ENCODE measurements at regions not wholly inside any gene's neighbourhood (a gene's known extent, or its start where the extent isn't known, plus 50 kb on each side); places are given as distances from the start of the nearest gene placed in this dataset.

GRCh38 chrX:46447384-46447783 is 97.8 kb downstream of the ZNF674 start:
- DNase-seq (ENCODE audit: insufficient read length, low spot score) (peak; percentile 7), FAIRE-seq (peak; percentile 60)
- TF ChIP-seq SPI1 (IDR thresholded peaks at IDR 0.05; ENCODE audit: low read depth, low read length): no peak
- TF ChIP-seq POU2F2 (IDR thresholded peaks at IDR 0.05; ENCODE audit: low read depth, low read length): no peak
- TF ChIP-seq POLR2AphosphoS5 (IDR thresholded peaks at IDR 0.05; ENCODE audit: low read depth, low read length): no peak

- peak; percentile 98 for FAIRE-seq
- peak; percentile 80 for TF ChIP-seq SPI1 (IDR thresholded peaks at IDR 0.05; ENCODE audit: low read depth, low read length)
- TF ChIP-seq POLR2AphosphoS5 (IDR thresholded peaks at IDR 0.05; ENCODE audit: low read depth, low read length): peak; percentile 70
- TF ChIP-seq TAF1 (IDR thresholded peaks at IDR 0.05; ENCODE audit: low read depth, low read length): no peak
- TF ChIP-seq PAX5 (IDR thresholded peaks at IDR 0.05; ENCODE audit: insufficient read depth, low read length, severe bottlenecking): no peak
- 0 out of 2 replicates have a peak, but pooled peaks have one; percentile 36 for TF ChIP-seq POU2F2 (IDR thresholded peaks at IDR 0.05; ENCODE audit: low read depth, low read length)
- 0 out of 2 replicates have a peak, but pooled peaks have one; percentile 50 for TF ChIP-seq POLR2A (IDR thresholded peaks at IDR 0.05; ENCODE audit: low read depth, low read length)
- peak; percentile 74 for DNase-seq (ENCODE audit: insufficient read length, low spot score)
Observed at GRCh38 chrX:46446727-46447378, 98.4 kb downstream of the ZNF674 start.

DNA sequence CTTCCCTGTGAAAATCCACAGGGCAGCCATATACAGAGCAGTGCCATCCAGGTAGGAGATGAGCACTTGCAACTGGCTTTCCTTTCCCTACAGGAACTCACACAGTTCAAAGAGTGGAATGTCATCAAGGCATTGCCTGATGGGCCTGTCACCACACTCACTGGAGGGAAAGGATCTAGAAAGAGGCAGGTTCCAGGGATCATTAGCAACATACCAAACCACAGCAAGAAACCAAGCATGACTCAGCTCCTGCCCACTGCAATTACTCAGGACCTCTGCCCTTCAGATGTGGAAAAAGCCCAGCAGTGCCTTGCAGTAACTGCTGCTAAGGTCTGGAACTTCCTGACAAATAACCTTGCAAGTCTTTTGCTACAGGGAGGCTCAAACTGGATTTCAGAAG is 101.2 kb downstream of the ZNF674 start:
- DNase-seq (ENCODE audit: insufficient read length, low spot score) (no peak), FAIRE-seq (no peak)
- no peak for TF ChIP-seq POU2F2 (IDR thresholded peaks at IDR 0.05; ENCODE audit: low read depth, low read length)
- no peak for TF ChIP-seq POLR2AphosphoS5 (IDR thresholded peaks at IDR 0.05; ENCODE audit: low read depth, low read length)
- TF ChIP-seq POLR2A (IDR thresholded peaks at IDR 0.05; ENCODE audit: low read depth, low read length): no peak
- no peak for TF ChIP-seq TAF1 (IDR thresholded peaks at IDR 0.05; ENCODE audit: low read depth, low read length)
- TF ChIP-seq SPI1 (IDR thresholded peaks at IDR 0.05; ENCODE audit: low read depth, low read length): no peak
- no peak for TF ChIP-seq PAX5 (IDR thresholded peaks at IDR 0.05; ENCODE audit: insufficient read depth, low read length, severe bottlenecking)

GRCh38 chrX:46436744-46437143 is 108.5 kb downstream of the ZNF674 start:
- no peak for TF ChIP-seq TAF1 (IDR thresholded peaks at IDR 0.05; ENCODE audit: low read depth, low read length)
- TF ChIP-seq SPI1 (IDR thresholded peaks at IDR 0.05; ENCODE audit: low read depth, low read length): no peak
- TF ChIP-seq POLR2AphosphoS5 (IDR thresholded peaks at IDR 0.05; ENCODE audit: low read depth, low read length): no peak
- TF ChIP-seq POLR2A (IDR thresholded peaks at IDR 0.05; ENCODE audit: low read depth, low read length): no peak
- no peak for TF ChIP-seq POU2F2 (IDR thresholded peaks at IDR 0.05; ENCODE audit: low read depth, low read length)
- TF ChIP-seq PAX5 (IDR thresholded peaks at IDR 0.05; ENCODE audit: insufficient read depth, low read length, severe bottlenecking): no peak
- FAIRE-seq: no peak

GRCh38 chrX:46433892-46434291 is 111.3 kb downstream of the ZNF674 start:
- FAIRE-seq: no peak
- DNase-seq (ENCODE audit: insufficient read length, low spot score): no peak
- TF ChIP-seq SPI1 (IDR thresholded peaks at IDR 0.05; ENCODE audit: low read depth, low read length): no peak
- no peak for TF ChIP-seq POU2F2 (IDR thresholded peaks at IDR 0.05; ENCODE audit: low read depth, low read length)
- no peak for TF ChIP-seq PAX5 (IDR thresholded peaks at IDR 0.05; ENCODE audit: insufficient read depth, low read length, severe bottlenecking)
- no peak for TF ChIP-seq POLR2AphosphoS5 (IDR thresholded peaks at IDR 0.05; ENCODE audit: low read depth, low read length)
- no peak for TF ChIP-seq POLR2A (IDR thresholded peaks at IDR 0.05; ENCODE audit: low read depth, low read length)
- no peak for TF ChIP-seq TAF1 (IDR thresholded peaks at IDR 0.05; ENCODE audit: low read depth, low read length)

More at GRCh38 chrX:46436744-46437143, 108.5 kb downstream of the ZNF674 start:
- DNase-seq (ENCODE audit: insufficient read length, low spot score): no peak

GRCh38 chrX:46408553-46409407 is 136.4 kb downstream of the ZNF674 start:
- DNase-seq (ENCODE audit: insufficient read length, low spot score) (peak; percentile 9), FAIRE-seq (no peak)

GRCh38 chrX:46407753-46408130 is 137.5 kb downstream of the ZNF674 start:
- TF ChIP-seq POU2F2 (IDR thresholded peaks at IDR 0.05; ENCODE audit: low read depth, low read length) (no peak), TAF1 (IDR thresholded peaks at IDR 0.05; ENCODE audit: low read depth, low read length) (no peak), SPI1 (IDR thresholded peaks at IDR 0.05; ENCODE audit: low read depth, low read length) (no peak), POLR2A (IDR thresholded peaks at IDR 0.05; ENCODE audit: low read depth, low read length) (no peak), POLR2AphosphoS5 (IDR thresholded peaks at IDR 0.05; ENCODE audit: low read depth, low read length) (no peak)
- FAIRE-seq (no peak), DNase-seq (ENCODE audit: insufficient read length, low spot score) (no peak)

More at GRCh38 chrX:46408553-46409407, 136.4 kb downstream of the ZNF674 start:
- TF ChIP-seq POLR2AphosphoS5 (IDR thresholded peaks at IDR 0.05; ENCODE audit: low read depth, low read length): no peak
- no peak for TF ChIP-seq PAX5 (IDR thresholded peaks at IDR 0.05; ENCODE audit: insufficient read depth, low read length, severe bottlenecking)
- no peak for TF ChIP-seq TAF1 (IDR thresholded peaks at IDR 0.05; ENCODE audit: low read depth, low read length)
- TF ChIP-seq SPI1 (IDR thresholded peaks at IDR 0.05; ENCODE audit: low read depth, low read length): no peak
- TF ChIP-seq POLR2A (IDR thresholded peaks at IDR 0.05; ENCODE audit: low read depth, low read length): no peak
- no peak for TF ChIP-seq POU2F2 (IDR thresholded peaks at IDR 0.05; ENCODE audit: low read depth, low read length)

- FAIRE-seq (no peak), DNase-seq (ENCODE audit: insufficient read length, low spot score) (no peak)
- TF ChIP-seq SPI1 (IDR thresholded peaks at IDR 0.05; ENCODE audit: low read depth, low read length) (no peak), POLR2AphosphoS5 (IDR thresholded peaks at IDR 0.05; ENCODE audit: low read depth, low read length) (no peak), PAX5 (IDR thresholded peaks at IDR 0.05; ENCODE audit: insufficient read depth, low read length, severe bottlenecking) (no peak), POLR2A (IDR thresholded peaks at IDR 0.05; ENCODE audit: low read depth, low read length) (no peak), TAF1 (IDR thresholded peaks at IDR 0.05; ENCODE audit: low read depth, low read length) (no peak), POU2F2 (IDR thresholded peaks at IDR 0.05; ENCODE audit: low read depth, low read length) (no peak)
Observed at GRCh38 chrX:46407036-46407752, 138.0 kb downstream of the ZNF674 start.

DNA sequence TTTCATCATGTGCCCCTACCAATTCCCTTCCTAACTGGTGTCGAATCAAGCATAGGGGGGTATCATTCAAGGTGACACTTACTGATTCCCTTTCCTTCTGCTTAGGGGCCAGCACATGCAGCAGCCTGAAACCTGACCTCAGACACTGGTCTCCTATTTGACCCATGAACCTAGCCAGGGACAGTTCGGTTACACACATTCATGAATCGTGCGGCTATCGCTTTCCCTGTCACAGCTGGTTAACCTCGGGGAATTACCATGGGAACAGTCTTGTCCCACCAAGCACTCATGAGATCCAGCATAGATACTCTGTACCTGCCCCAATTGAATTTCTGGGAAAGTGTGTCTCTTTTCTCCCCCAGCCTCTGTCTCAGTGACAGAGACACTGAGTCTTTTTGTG is 140.4 kb downstream of the ZNF674 start:
- TF ChIP-seq TAF1 (IDR thresholded peaks at IDR 0.05; ENCODE audit: low read depth, low read length): no peak
- no peak for TF ChIP-seq POLR2AphosphoS5 (IDR thresholded peaks at IDR 0.05; ENCODE audit: low read depth, low read length)
- TF ChIP-seq POU2F2 (IDR thresholded peaks at IDR 0.05; ENCODE audit: low read depth, low read length): no peak
- TF ChIP-seq PAX5 (IDR thresholded peaks at IDR 0.05; ENCODE audit: insufficient read depth, low read length, severe bottlenecking): no peak
- TF ChIP-seq SPI1 (IDR thresholded peaks at IDR 0.05; ENCODE audit: low read depth, low read length): no peak
- no peak for TF ChIP-seq POLR2A (IDR thresholded peaks at IDR 0.05; ENCODE audit: low read depth, low read length)
- FAIRE-seq: no peak
- no peak for DNase-seq (ENCODE audit: insufficient read length, low spot score)
